NCI-H82 (cell line): ENCODE measurements at regions not wholly inside any gene's neighbourhood (a gene's known extent, or its start where the extent isn't known, plus 50 kb on each side); places are given as distances from the start of the nearest gene placed in this dataset.

ENCODE experiments used
- DNase-seq: peaks from one replicate; lab custom pipeline; 2025; lab: John Stamatoyannopoulos, UW

DNA sequence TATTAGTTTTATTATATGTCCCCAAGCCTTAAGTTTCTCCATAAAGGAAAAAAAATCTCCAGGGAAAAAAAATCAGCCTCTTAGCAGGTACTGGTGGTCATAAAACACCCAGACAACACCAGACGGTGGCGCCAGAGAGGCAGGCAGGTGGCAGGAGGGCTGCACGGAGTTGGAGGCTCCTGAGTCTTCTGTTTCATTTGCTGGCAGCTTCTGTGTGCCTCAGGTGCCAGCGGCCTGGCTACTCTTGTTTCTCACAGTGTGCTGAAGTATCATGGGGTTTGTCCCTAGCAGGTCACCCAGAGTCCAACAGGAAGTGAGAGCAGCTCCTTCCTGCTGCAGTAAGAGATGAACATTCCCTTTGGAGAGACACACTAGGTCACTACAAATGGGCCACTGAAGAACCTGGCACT lies 123.3 kb upstream of the GADD45A start:
- DNase-seq = peak; percentile 94

DNA sequence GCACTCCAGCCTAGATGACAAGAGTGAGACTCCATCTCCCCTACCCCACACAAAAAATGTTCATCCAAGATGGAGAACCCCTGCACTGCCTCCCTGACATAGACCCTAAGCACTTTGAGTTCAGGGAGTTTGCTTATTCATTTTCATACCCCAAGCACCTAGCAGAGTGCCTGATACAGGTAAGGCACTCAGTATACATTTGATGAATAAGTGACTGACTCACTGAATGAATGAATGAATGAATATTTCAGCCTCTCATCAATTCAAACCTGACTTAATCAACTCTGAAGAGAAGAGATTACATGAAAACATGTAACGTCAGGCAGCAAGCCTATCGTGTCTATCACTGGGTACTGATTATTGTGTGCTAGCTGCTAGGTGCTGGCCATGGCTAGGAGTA lies 121.3 kb upstream of the GADD45A start:
- no peak for DNase-seq

DNA sequence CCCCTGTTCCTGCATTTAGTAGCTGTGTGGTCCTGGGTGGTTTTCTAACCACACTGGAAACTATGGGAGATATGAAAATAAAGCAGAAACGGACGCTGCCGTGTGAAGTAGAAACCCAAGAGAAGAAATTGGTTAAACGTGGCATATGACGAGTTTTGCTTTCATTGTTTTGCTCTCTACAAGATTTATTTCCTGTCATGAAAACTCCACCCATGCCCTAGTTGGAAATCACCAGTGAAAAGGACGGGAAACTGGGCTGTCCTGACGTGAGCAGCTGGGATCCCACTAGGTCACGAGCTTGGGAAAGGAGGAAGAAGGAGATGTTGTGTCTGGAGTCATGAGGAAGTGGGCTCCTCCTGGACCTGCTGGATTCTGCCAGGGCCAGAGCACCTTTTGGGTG lies 120.8 kb upstream of the GADD45A start:
- DNase-seq = no peak

DNA sequence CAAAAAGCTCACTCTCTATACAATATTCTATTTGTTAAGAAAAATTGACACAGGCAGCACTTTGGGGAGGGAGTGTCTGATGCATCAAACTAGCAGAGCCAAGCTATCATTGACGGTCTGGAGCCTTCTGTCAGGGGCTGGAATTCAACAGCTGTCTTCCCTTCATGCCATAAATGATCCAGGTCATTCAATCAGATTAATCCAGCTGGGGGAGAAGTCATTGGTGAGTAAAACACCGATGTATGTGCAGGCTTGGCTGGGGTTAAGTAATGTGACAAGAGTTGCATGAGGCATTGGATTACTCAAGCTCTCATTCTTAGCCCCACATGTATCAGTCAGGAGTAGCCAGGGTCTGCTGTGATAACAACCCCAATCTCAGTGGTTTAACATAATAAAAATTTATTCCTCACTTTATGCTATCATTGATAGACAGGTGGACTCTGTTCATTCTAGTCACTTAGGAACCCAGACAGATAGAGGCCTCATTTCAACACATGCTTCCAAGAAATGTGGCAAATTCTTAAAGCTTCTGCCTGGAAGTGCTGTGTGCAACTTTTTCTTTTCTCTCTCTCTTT lies 118.1 kb upstream of the GADD45A start:
- peak; percentile 92 for DNase-seq

DNA sequence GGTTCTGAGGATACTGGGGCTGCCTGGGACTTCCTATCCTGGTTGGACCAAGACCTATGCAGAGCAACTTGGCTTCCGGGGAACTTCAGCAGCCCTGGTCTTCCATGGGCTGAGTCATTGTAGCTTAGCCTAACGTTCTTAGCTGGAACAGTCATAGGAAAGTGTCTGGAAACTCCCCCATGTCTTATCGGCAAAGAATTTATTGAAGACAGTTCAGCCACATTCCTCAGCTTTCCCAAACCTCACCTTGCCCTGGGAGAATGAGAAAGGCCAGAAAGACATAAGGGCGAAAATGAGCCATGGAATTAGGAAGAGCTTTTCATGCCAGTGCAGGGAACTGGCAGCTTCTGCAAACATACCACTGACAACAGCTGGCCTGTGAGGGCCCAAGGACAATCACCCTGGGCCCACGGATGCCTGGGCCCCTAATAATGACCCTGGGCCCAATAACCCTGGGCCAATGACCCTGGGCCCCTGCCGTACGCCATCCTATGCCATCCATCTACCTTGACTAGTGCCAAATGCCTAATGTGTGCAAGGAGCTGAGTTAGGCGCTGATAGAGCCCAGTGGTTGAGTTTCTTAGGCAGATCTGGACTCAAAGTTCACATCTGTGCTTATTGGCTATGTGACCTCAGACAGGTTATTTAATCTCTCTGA lies 114.4 kb upstream of the GADD45A start:
- DNase-seq = no peak

DNA sequence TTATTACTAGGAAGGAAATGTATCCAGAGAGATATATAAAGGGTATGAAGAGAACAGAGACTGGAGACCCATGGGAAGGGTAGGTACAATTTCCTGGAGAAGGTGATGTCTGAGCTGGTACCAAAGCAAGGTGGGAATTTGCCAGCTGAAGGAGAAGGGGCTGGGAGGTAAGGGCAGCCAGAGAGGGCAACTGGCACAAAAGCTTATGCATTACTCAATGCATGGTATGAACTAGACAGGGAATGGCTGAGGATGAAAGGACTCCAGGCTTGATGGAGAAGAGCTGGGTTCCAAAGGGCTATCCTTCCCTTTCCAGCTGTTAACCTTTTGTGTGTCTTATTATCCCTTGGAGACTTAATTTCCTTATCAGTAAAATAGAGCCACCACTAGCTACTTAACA lies 113.6 kb upstream of the GADD45A start:
- DNase-seq = no peak

DNA sequence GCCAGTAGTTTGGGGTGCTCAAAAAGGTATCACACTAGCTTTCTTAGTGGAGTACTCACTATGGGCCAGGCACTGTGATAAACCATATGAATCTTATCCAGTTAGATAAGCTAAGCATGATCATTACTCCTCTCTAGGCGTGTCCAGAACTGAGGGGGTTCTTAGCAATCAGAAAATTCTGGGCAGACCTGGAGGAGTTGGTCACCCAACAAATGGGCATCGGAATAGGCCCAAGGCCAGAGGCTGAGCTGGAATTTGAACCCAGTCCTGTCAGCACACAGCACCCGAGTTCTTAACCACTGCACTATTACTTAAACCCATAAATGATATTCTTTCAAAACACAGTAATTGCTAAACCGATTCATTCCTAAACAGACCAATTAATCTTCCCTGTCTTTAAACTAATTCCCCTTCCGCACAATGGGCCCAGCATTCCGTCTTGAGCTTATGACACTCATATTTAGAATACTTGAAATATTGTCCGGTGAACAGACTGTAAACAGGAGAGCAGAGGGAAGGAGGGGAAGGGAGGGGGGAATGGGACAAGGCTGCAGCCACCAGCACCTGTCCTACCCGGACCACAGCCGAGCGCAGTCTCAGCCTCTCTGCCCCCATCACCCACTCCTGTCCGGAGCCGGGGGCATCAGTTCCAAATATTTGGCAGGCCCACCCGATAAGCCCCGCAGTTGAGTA lies 113.0 kb upstream of the GADD45A start:
- DNase-seq = no peak

DNA sequence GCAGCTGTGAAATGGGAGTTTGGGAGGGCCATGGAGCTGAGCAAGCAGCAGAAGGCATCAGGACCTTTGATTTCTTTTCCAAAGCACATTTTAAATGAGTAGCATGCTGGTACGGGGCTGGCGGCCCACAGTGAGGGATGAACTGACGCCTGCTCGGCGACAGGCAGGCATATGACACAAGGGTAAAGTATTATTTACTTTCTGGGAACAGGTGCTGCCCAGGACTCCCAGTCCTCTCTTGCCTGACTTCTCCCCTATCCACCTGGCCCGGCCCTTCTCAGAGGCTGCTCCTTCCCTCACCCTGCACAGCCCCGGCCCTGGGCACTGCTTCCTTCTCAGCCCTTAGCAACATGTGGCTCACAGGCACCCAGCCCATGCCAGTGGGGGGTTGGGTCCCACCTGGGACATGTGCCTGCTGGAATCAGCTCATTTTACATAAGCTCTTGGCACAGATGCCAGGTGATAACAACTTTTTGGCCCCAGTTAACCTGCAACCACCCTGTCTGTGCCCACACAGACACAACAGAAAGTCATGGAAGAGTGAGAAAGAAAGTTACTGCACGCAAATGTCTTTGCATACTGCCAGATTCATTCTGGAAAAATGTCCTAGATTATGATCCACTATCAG lies 112.3 kb upstream of the GADD45A start:
- no peak for DNase-seq

DNA sequence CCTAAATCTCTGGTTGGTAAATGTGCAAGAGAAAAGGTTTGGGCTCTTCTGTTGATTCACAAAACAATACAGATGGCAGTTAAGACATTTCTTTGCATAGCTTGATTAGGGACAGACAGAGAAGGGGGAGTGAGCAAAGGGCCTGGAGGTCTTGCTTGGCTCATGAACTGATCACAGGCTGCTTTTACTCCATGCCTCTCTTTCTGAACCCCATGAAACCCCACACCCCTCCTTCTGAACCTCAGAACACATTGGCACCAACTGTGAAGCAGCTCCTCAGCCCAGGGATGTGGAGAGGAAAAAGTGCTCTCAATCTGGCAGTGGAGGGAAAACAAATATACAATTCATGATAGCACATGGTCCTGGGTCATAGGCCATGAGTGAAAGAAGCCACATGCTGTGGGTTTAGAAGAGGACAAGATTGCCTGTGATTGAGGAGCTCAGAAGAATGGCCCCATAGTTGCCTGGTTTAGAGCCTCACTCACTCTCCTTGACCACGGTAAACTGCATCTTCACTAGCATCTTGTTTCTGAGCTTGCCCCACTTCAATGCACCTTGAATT lies 111.6 kb upstream of the GADD45A start:
- DNase-seq = no peak

DNA sequence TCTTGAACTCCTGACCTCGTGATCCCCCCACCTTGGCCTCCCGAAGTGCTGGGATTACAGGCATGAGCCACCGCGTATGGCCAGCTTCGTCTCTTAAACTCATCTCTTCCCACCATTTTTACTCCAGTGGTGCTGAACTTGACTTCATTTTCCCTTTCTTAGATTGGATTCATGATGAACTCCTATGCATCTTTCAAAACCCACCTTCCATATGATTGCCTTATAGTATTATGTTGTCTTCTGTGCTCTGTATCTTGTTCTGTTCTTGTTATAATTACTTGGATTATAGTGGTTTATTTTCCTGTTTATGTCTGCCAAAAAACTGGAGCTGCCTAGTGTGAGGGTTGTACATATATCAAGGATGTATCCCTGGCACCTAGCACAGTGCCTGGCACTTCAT lies 110.8 kb upstream of the GADD45A start:
- no peak for DNase-seq

DNA sequence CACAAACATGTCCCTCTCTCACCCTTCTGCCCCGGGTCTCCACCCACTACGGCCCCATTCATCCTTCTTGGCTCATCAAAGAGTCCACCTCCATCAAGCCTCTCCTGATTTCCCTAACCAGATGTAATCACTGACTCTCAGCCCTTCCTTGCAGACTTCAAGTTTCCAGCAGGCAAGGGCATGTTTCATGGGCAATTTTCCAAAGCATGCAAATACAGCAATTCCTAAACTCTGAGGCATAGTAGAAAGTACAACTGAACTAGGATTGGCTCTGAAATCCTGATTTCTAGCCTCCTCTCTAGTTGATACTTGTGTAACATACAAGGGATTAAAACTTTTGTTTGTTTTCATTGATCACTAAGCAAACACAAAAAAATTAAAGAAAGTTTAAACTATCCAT lies 109.1 kb upstream of the GADD45A start:
- DNase-seq = no peak

DNA sequence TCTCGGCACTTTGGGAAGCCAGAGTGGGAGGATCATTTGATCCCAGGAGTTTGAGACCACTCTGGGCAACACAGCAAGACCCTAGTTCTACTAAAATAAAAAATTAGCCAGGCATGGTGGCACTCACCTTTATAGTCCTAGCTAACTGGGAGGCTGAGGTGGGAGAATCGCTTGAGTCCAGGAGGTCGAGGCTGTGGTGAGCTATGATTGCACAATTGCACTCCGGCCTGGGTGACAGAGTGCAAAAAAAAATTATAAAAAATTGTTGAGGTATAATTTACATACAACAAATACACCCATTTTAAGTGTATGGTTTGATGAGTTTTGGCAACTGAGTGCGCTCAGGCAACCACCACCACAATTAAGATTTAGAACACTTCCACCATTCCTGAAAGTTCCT lies 108.5 kb upstream of the GADD45A start:
- DNase-seq = no peak

DNA sequence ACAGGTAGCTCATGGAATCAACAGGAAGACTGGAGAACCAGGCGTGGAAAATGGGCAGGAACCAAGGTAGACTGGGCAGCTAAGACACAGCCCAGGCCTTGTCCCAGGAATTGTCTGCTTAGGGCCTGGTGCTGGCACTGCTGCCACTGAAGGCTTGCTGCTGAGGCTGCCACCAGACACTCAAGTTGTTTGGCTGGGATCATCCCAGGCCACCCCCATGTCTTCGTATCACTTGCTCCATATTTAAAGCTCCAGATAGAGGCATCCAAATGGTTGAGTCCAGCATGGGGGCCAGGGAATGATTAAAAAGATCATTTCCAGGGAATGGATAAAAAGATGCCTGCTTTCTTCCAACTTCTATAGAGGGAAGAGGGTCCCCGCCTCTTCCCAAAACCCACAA lies 107.4 kb upstream of the GADD45A start:
- no peak for DNase-seq

DNA sequence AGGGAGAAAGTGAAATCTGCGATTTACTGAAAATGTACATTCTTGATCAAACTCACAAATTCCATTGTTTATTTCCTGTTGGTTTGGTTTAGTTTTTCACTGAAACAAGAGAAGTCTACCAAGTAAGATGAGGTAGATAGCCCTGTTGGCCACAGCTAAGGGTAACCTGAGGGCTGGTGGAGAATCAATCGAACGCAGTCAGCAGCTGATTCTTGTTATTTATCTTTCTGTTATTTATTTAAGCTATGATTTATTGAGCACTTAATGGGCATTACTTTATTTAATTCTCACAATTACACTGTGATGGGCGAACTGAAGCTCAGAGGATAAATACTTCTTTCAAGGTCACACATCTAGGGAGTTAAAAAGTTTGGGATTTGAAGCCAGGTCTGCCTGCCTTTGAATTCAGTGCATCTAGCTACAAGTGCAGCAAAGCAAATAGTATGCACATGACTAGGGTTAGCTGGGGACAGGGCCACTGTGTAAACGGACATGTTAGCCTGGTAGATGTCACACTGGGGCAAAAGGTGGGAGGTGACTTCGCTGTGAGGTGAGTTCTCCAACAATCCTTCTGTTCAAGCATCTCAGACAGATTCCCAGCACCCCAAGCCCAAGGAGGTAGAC lies 106.5 kb upstream of the GADD45A start:
- DNase-seq = no peak

DNA sequence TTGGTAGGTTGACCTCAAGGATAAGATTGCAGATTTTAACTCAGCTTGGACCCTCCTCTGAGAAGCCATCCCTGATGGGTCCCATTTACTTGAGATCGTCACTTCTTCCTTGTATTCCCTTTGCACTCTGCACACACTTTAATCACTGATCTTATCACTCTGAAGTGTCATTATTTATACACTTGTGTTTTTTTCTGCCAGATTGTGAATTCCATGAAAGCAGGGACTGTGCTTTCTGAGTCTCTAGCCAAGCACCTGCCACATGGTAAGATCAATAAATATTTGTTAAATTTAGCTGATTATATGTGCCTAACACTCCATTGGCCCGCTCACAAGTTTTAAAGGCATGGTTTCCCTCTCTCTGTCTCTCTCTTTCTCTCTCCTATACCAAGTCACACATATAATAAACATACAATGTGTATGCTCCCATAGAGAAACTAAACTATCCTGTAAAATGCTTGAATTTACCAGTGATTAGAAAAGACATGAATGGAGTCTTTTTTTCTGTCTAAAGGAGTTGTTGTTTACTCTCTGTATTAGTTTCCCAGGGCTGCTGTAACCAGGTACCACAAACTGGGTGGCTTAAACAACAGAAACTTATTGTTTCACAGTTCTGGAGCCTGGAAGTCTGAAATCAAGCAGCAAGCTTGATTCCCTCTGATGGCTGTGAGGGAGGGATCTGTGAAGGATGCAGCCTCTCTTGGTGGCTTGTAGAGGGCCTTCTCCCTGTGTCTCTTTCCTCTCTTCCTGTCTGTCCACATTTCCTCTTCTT lies 105.2 kb upstream of the GADD45A start:
- DNase-seq = no peak

DNA sequence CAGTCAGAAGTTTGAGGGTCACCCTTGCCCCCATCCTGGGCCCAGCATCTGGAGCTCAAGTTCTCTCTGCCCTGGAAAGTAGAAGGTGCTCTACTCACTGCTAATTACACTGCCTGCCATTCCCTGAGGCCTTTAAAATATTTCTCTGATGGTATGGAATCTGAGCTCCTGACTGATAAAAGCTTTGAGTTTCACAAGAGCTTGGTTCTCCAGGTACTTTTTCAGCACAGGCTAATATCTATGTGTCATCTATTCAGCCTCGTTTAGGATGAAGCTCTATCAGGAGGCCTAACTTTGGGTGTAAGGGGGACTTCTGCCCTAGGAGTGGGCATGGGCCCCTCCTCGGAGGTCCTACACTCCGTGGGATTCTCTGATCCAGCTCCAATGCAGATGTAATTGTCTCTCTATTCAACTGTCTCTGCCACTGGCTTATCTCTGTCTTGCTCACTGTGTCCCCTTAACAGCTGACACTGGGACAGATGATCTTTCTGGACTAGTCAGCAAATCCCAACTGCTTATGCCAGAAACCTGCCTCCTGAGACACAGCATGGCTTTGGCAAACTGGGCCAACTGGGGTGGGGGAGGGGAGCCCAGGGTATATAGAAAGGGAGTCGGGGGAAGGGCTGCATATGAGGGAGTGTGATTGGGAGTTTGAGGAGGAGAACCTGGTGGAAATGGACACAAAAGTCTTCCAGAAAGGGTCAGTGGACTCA lies 104.2 kb upstream of the GADD45A start:
- peak; percentile 42 for DNase-seq

DNA sequence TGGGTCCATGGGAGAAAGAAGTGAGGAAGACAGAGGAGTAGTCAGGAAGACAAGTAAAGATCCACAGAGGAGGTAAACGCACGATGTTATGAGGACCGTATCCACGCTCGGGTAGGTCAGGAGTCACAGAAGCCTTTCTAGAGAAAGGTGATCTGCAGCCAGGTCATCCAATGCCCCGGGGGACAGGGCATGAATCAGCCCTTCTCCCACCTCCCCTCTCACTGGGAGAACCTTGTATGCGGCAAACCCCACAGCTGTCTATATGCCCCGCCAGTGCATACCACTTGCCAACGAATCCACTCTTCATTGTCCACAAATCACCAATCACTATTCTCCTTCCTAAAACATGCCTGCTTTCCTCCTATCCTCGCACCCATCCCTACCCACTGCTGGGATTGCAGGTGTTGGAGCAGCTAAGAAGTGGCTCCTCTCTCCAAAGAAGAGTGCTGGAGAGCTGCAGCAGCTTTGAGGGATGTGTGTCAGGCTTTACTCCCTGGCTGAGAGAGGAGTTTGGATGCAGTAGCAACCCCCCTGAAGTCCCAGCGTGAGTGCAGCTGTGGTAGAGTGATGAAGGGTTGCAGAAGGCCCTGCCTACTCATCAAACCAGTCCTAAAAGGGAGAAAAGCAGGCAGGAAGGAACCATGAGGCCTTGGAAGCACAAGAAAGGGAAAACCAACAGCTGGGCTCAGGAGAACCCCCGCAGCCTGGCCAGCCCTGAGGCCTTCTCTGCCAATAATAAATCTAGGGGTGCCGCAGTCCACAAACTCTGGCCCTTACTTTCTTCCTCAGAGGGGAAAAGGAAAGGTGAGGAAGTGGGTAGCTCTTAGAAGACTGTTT lies 102.2 kb upstream of the GADD45A start:
- DNase-seq = no peak

DNA sequence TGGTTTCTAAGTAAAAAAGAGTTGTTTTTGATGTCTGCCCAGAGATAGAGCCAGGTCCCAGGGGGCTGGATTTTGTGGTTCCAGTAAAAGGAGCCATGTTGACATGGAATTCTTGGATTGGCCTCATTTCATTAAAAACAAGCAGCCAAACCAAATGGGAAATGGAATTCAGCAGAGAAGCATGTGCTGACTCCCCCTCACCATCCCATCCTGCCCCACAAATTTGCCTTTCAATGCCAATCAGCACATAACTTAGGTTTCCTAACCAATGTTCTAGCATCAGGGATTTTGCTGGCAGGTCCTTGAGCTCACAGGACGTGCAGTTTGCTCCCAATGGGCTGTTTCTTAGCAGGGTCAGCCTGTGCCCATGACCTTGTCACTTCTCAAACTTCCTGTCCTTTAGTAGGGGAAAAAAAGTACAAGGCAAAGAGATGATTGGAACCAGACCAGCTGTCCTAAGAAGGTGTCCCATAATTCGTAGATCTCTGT lies 101.5 kb upstream of the GADD45A start:
- DNase-seq = no peak

DNA sequence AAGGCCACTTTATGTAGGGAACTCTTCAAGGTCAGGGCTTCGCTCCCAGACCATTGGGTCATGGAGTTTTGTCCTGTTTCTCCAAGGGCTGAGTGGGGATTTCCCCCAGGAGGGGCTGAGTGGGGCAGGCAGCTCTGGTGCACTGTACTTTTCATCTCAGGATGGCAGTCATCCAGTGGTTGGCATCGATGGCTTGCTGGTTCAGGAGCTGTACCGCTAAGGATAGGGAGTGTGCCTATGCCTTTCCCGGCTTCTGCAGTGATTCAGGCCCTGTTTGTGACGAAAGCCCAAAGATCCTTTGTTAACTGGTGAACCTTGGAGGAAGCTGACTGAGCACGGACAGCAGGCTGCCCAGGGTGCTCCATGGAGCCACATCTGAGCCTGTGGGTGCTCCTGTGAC lies 100.1 kb upstream of the GADD45A start:
- DNase-seq = no peak

DNA sequence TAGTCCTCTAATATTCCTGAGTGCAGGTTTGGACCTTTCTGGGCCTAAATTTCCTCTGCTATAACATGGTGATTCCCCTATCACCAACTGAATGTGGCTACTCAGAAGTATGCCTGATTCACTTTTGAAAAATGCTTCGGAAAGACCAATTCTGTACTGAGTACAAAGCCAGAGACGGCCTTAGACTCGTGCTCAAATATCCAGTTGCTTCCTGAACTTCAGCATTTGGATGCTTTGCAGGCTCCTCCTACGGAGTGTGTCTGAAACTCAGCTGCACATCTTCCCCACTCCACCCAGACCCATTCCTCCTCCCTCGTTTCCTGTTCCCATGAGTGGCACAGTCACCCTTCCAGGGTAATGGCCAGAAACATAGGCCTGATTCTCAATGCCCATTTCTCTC lies 98.4 kb upstream of the GADD45A start:
- no peak for DNase-seq
